Mucosa of rectum (tissue), 2 donors: ENCODE measurements at regions not wholly inside any gene's neighbourhood (a gene's known extent, or its start where the extent isn't known, plus 50 kb on each side); places are given as distances from the start of the nearest gene placed in this dataset.

Experiments used
- H3K27ac ChIP-seq, 2 donors: one replicate each; pipeline ENCODE4 v1.7.0; 2013; ENCODE audit warnings: inconsistent platforms in 2 of 2, low read depth in 2 of 2, low read length in 2 of 2
- H3K27me3 ChIP-seq, 2 donors: one replicate each; pipeline ENCODE4 v1.7.0; 2013; ENCODE audit warnings: low read length in 2 of 2; ENCODE audit not compliant: control insufficient read depth in 2 of 2, insufficient read depth in 2 of 2
- H3K36me3 ChIP-seq, 2 donors: one replicate each; pipeline ENCODE4 v1.7.0; 2013; ENCODE audit warnings: low read length in 2 of 2; ENCODE audit not compliant: control insufficient read depth in 2 of 2, insufficient read depth in 2 of 2
- H3K4me1 ChIP-seq, 2 donors: one replicate each; pipeline ENCODE4 v1.7.0; 2013; ENCODE audit warnings: low read length in 2 of 2, mild to moderate bottlenecking in 1 of 2; ENCODE audit not compliant: control insufficient read depth in 2 of 2, insufficient read depth in 2 of 2
- H3K4me3 ChIP-seq, 2 donors: one replicate each; pipeline ENCODE4 v1.7.0; 2013; ENCODE audit warnings: low read length in 2 of 2
- H3K9ac ChIP-seq, 2 donors: one replicate each; pipeline ENCODE4 v1.7.0; 2013; ENCODE audit warnings: low read length in 2 of 2, low read depth in 1 of 2, mild to moderate bottlenecking in 1 of 2
- H3K9me3 ChIP-seq, 2 donors: one replicate each; pipeline ENCODE4 v1.7.0; 2013; ENCODE audit warnings: low read length in 2 of 2; ENCODE audit not compliant: control insufficient read depth in 2 of 2
- donor health status: healthy.
- donor health status: Normal muscosa, but diverticular disease.

DNA sequence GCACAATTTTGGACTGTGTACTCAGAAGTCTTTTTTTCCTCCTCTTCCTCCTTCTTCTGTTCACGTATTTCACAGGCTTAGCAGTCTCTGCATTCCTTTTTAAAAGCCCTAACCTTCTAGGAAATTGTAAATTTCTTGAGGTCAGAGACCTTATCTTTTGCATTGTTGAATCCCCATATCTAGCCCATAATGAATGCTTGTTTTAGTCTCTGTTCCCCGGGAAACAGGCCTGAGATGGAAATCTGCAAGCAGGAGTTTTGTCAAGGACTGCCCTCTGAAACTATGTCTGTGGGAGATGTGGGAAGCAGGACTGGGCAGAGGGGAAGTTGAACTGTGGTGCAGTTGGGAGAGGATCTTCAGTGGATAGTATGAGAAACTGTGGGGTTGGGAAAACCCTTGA lies 272.2 kb upstream of the DAB1 start:
- Histone ChIP-seq H3K36me3 (no peaks in the 10 kb centered on the region), H3K4me1 (no peaks in the 10 kb centered on the region)

DNA sequence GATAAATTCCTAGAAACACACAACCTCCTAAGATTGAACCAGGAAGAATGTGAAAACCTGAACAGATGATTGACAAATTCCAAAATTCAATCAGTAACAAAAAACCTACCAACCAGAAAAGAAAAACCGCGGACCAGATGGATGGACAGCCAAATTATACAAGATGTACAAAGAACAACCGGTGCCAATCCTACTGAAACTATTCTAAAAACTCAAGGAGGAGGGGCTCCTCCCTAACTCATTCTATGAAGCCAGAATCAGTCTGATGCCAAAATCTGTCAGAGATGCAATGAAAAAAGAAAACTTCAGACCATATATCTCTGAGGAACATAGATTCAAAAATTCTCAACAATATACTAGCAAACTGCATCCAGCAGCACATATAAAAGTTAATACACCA lies 262.4 kb upstream of the DAB1 start:
- Histone ChIP-seq H3K4me3 (no peak overlapping the region), H3K9ac (no peak overlapping the region), H3K36me3 (no peaks in the 10 kb centered on the region), H3K27ac (no peak overlapping the region), H3K27me3 (no peaks in the 10 kb centered on the region), H3K9me3 (no peaks in the 10 kb centered on the region), H3K4me1 (no peaks in the 10 kb centered on the region)

More for the DNA sequence above, 272.2 kb upstream of the DAB1 start:
- no peaks in the 10 kb centered on the region for H3K27me3 ChIP-seq
- no peak overlapping the region for H3K27ac ChIP-seq
- H3K4me3 ChIP-seq: no peak overlapping the region
- no peaks in the 10 kb centered on the region for H3K9me3 ChIP-seq
- H3K9ac ChIP-seq: no peak overlapping the region

DNA sequence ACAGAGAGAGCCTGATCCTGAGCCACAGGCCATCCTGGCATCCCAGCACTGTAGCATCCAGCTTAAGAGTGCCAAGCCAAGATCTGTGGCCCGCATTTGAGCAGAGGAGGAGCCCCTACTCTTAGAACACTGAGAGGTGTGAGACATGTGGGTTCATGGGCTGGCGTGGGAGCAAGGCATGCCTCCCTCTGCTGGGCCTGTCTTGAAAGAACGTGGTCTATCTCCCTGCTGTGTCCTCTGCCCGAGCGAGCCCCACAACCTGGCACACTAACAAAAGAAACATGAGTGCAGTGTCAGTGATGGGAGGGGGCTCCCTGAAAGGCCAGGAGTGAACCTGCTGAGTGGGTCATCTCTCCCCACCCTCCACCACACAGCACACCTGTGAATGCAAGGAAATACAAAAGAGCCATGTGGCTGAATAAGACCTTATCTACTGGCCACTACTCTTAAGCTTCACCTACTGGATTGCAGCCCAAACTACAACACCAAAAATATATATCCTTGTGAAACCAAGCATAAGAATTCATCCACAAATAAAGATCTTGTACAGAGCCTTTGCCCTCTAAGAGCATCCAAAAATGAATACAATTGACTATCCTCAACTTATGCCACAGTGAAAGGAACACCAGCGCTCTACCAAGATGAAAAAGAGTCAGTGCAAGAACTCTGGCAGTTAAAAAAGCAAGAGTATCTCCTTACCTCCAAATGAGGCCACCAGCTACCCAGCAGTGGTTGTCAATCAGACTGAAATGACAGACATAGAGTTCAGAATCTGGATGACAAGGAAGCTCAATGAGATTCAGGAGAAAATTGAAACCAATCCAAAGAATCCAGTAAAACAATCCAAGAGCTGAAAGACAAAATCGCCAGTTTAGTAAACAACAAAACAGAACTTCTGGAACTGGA lies 259.4 kb upstream of the DAB1 start:
- Histone ChIP-seq H3K27ac (no peak overlapping the region), H3K9ac (no peak overlapping the region)

DNA sequence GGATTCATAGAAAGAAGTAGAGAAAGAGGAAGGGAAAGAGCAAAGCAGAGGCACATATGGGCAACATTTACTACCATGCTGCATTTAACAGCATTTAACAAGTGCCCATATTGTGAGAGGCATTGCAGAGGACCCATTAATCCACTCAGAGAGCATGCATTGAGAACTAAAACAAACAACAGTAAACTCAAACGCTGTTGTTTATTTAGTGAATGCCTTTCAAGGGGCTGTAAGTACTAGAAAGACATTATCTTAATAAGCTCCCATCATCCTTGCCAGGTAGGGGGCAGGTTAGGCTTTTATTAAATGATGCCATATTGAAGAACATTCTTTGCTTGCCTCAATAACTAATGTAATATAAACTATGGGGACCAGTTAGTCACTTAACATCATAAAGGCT lies 254.3 kb upstream of the DAB1 start:
- H3K4me1 ChIP-seq: no peaks in the 10 kb centered on the region
- no peak overlapping the region for H3K27ac ChIP-seq
- H3K36me3 ChIP-seq: no peaks in the 10 kb centered on the region
- H3K4me3 ChIP-seq: no peak overlapping the region
- no peaks in the 10 kb centered on the region for H3K9me3 ChIP-seq
- no peaks in the 10 kb centered on the region for H3K27me3 ChIP-seq
- H3K9ac ChIP-seq: no peak overlapping the region

More for the DNA sequence above, 259.4 kb upstream of the DAB1 start:
- Histone ChIP-seq H3K4me1 (no peaks in the 10 kb centered on the region), H3K36me3 (no peaks in the 10 kb centered on the region), H3K9me3 (no peaks in the 10 kb centered on the region), H3K27me3 (no peaks in the 10 kb centered on the region), H3K4me3 (no peak overlapping the region)

DNA sequence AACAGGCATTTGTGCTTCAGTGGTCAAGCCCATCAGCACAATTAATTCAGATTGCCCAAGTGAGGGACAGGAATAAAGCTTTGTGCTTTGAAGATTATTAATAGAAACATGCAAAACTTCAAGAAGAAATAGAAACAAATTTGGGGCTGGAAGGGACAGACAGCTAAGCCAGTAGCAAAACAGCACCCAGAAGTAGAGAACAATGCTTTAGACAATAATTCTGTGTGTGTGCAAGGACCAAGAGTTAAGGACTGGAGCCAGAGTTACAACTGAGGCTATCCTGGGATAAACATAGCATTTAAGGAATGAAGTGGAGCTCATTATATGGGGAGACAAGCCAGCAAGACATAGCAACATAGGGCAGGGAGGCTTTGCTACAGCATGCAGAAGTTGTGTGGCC lies 251.9 kb upstream of the DAB1 start:
- H3K36me3 ChIP-seq: no peaks in the 10 kb centered on the region
- no peaks in the 10 kb centered on the region for H3K27me3 ChIP-seq
- no peaks in the 10 kb centered on the region for H3K9me3 ChIP-seq
- no peak overlapping the region for H3K9ac ChIP-seq
- no peak overlapping the region for H3K4me3 ChIP-seq
- H3K27ac ChIP-seq: no peak overlapping the region
- H3K4me1 ChIP-seq: no peaks in the 10 kb centered on the region

DNA sequence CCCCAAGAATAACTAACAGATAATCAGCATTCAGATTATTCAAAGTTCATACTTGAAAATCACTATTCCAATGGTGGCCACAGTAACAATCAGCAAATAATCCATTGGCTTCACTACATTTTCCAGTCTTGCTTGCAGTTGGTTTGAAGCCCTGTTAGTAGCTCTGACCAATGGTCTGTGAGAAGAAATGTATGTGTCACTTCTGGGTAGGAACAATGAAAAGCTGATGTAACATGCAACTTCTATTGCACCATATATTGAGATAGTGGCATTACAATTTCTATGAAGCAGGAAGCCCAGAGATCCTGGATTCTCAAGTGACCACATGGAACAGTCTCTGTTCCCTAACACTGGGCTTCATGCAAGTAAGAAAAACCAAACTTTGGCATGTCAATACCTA lies 250.9 kb upstream of the DAB1 start:
- no peaks in the 10 kb centered on the region for H3K36me3 ChIP-seq
- no peak overlapping the region for H3K9ac ChIP-seq
- H3K9me3 ChIP-seq: no peaks in the 10 kb centered on the region
- no peak overlapping the region for H3K27ac ChIP-seq
- no peaks in the 10 kb centered on the region for H3K4me1 ChIP-seq
- no peak overlapping the region for H3K4me3 ChIP-seq
- no peaks in the 10 kb centered on the region for H3K27me3 ChIP-seq

DNA sequence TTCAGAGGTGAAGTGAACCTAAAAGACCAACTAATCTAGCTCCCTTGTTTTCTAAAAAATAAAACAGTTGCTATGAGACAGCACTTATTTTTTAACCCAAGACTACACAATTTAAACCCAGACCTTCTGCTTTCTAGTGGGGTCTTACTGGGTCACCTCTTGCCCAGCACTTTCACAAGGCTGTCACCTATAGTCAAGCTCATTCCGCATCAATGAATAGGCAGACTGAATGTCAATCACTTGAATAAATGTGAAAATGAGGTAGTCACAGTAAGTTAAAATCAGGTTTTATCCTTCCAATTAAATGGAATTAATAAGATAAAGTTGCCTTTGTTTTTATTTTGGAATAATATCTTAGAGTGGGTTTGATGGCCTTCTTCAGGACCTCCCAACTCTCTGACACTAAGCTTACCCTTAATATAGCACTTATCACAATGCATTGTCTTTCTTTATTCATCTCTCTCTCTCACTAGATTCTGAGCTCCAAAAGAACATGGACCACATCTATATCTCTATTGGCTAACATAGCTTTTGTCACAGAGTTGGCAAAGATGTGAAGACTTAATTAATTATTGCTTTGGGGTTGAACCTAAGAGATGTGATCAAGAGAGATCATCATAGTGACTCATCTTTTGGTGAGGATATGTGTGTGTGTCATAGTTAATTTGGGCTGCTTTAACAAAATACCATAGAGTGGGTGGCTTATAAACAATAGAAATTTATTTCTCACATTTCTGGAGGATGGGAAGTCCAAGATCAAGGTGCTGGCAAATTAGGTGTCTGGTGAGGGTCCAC lies 248.7 kb upstream of the DAB1 start:
- H3K9me3 ChIP-seq: no peaks in the 10 kb centered on the region
- H3K4me3 ChIP-seq: no peak overlapping the region
- no peak overlapping the region for H3K27ac ChIP-seq

DNA sequence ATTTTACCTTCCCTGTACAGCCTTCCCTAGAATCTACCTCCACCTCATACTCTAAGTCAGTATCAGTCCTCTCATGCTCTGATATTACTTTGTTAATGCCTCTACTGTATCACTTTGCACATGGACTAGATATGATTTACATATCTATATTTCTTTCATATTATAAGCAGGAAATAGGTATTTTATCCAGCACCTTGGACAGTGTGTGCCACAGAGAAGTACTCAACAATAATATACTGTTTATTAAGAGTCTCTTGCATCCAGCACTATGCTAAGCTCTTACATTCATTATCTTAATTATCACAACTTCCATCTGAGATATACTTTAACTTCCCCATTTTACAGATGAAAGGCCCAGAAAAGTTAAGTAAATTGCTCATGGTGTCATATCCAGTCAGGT lies 247.9 kb upstream of the DAB1 start:
- Histone ChIP-seq H3K27ac (no peak overlapping the region), H3K4me1 (no peaks in the 10 kb centered on the region), H3K9ac (no peak overlapping the region), H3K36me3 (no peaks in the 10 kb centered on the region), H3K4me3 (no peak overlapping the region), H3K27me3 (no peaks in the 10 kb centered on the region), H3K9me3 (no peaks in the 10 kb centered on the region)

More for the DNA sequence above, 248.7 kb upstream of the DAB1 start:
- Histone ChIP-seq H3K36me3 (no peaks in the 10 kb centered on the region), H3K9ac (no peak overlapping the region), H3K4me1 (no peaks in the 10 kb centered on the region), H3K27me3 (no peaks in the 10 kb centered on the region)

DNA sequence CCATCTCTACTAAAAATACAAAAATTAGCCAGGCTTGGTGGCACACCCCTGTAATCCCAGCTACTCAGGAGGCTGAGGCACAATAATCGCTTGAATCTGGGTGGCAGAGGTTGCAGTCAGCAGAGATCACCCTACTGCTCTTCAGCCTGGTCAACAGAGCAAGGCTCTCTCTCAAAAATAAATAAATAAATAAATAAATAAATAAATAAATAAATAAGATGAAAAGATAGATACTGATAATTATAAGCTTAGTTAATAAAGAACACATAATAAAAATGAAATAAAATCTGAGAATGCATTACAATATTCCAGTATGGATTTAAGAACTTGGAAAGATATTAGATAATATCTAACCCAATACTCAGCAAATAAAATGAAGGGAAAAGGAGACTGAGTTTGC lies 235.9 kb upstream of the DAB1 start:
- Histone ChIP-seq H3K27ac (no peak overlapping the region), H3K9me3 (no peaks in the 10 kb centered on the region), H3K4me1 (no peaks in the 10 kb centered on the region), H3K27me3 (no peaks in the 10 kb centered on the region), H3K36me3 (no peaks in the 10 kb centered on the region), H3K9ac (no peak overlapping the region), H3K4me3 (no peak overlapping the region)

DNA sequence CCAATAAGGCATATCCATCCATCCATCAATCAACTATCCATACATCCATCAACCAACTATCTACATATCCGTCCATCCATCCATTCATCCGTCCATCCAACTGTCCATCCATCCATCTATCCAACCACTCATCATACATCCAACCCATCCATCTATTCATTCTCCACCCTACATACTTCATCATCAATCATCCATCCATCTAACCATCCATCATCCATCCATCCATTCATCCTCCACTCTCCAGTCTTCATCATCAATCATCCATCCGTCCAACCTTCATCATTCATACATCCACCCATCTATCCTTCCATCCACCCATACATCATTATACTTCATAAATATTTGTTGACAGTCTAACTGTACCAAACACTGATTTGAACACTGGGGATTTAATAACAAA lies 231.3 kb upstream of the DAB1 start:
- no peak overlapping the region for H3K4me3 ChIP-seq
- no peaks in the 10 kb centered on the region for H3K9me3 ChIP-seq
- no peak overlapping the region for H3K9ac ChIP-seq
- no peaks in the 10 kb centered on the region for H3K4me1 ChIP-seq
- H3K36me3 ChIP-seq: no peaks in the 10 kb centered on the region
- H3K27ac ChIP-seq: no peak overlapping the region
- H3K27me3 ChIP-seq: no peaks in the 10 kb centered on the region
